AG04450 (cell line): ENCODE measurements at regions not wholly inside any gene's neighbourhood (a gene's known extent, or its start where the extent isn't known, plus 50 kb on each side); places are given as distances from the start of the nearest gene placed in this dataset.

Source experiments
- CTCF ChIA-PET: fragments of 300-600, 350-600 bp; formaldehyde crosslinking; extraction: SDS; loops from one replicate; lab custom pipeline; 2022; ENCODE audit warnings: antibody characterized with exemption, inconsistent platforms; lab: Charles Lee
- POLR2A ChIA-PET: fragments of 350-600 bp; formaldehyde crosslinking; extraction: SDS; loops from one replicate; lab custom pipeline; 2021; ENCODE audit warnings: antibody characterized with exemption, inconsistent platforms; lab: Yijun Ruan, JAX
- DNase-seq: peaks from one replicate; pipeline ENCODE4 v3.0.0-alpha.2; 2011; ENCODE audit warnings: low read depth, low spot score
- H3K27ac ChIP-seq: one replicate; pipeline ENCODE4 v1.5.1; 2012; ENCODE audit warnings: low read depth, low read length, control low read depth
- H3K27me3 ChIP-seq: one replicate; pipeline ENCODE4 v1.6.0; 2012; ENCODE audit warnings: low read length; ENCODE audit not compliant: control insufficient read depth, insufficient read depth
- H3K4me3 ChIP-seq: 2 replicates; pipeline ENCODE4 v1.5.1; 2011; ENCODE audit warnings: mild to moderate bottlenecking, low read depth, low read length, control low read depth
- H3K9me3 ChIP-seq: 2 replicates; pipeline ENCODE4 v1.5.1; 2012; ENCODE audit warnings: low read length; ENCODE audit not compliant: control insufficient read depth, insufficient read depth
- TF ChIP-seq, protein P1 (sequence below): IDR thresholded peaks from 2 replicates; pipeline ENCODE4 v1.5.1; 2011; ENCODE audit warnings: low read depth, low read length, control low read depth, inconsistent platforms

DNA sequence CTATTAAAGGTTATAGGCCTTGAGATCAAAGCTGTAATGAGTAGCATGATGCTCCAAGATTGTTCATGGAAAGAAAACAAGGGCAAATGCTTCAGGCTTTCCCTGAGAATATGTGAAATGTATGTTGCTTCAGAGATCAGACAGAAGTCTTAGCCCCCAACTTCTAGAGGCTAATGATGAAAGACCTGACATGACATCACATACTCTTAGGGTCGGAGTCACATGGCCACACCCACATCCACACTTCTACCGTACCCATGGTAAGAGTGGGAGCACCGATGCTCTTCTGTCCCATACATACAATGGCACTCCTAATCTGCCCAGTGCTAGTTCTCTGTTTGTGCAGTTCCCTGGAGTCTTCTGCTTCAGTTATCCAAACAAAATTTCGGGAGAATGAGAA lies 111.9 kb upstream of the ACSL4 start:
- no peaks in the 10 kb centered on the region for H3K27me3 ChIP-seq
- POLR2A ChIA-PET: no interaction called here
- H3K9me3 ChIP-seq: no peaks in the 10 kb centered on the region
- no peak overlapping the region for H3K27ac ChIP-seq
- TF ChIP-seq, protein P1, sequence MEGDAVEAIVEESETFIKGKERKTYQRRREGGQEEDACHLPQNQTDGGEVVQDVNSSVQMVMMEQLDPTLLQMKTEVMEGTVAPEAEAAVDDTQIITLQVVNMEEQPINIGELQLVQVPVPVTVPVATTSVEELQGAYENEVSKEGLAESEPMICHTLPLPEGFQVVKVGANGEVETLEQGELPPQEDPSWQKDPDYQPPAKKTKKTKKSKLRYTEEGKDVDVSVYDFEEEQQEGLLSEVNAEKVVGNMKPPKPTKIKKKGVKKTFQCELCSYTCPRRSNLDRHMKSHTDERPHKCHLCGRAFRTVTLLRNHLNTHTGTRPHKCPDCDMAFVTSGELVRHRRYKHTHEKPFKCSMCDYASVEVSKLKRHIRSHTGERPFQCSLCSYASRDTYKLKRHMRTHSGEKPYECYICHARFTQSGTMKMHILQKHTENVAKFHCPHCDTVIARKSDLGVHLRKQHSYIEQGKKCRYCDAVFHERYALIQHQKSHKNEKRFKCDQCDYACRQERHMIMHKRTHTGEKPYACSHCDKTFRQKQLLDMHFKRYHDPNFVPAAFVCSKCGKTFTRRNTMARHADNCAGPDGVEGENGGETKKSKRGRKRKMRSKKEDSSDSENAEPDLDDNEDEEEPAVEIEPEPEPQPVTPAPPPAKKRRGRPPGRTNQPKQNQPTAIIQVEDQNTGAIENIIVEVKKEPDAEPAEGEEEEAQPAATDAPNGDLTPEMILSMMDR: no peak
- no peak for DNase-seq
- CTCF ChIA-PET: interaction anchor here (2.5 kb wide), 1 partner anchor 11 kb away, joined by 12 read pairs; no protein-coding TSS in a partner anchor
- H3K4me3 ChIP-seq: no peak overlapping the region

DNA sequence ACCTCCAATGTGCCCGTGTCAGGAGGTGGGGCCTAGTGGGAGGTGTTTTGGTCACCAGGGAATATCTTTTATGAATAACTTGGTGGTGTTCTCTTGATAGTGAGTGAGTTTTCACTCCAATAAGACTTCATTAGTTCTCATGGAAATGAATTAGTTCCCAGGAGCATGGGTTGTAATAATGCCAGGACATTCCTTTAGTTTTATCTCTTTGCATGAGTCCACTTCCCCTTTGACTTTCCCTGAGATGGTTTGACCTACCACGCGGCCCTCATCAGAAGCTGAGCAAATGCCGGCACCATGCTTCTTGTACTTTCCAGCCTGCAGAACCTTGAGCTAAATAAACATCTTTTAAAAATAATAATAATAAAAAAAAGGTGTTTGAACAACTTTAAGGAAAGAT lies 112.9 kb upstream of the ACSL4 start:
- TF ChIP-seq, protein P1: no peak
- ChIA-PET POLR2A (no interaction called here), CTCF (interaction anchor here (2.5 kb wide), 1 partner anchor 10 kb away, joined by 12 read pairs; no protein-coding TSS in a partner anchor)
- Histone ChIP-seq H3K4me3 (no peak overlapping the region), H3K9me3 (no peaks in the 10 kb centered on the region), H3K27me3 (no peaks in the 10 kb centered on the region), H3K27ac (no peak overlapping the region)
- no peak for DNase-seq

DNA sequence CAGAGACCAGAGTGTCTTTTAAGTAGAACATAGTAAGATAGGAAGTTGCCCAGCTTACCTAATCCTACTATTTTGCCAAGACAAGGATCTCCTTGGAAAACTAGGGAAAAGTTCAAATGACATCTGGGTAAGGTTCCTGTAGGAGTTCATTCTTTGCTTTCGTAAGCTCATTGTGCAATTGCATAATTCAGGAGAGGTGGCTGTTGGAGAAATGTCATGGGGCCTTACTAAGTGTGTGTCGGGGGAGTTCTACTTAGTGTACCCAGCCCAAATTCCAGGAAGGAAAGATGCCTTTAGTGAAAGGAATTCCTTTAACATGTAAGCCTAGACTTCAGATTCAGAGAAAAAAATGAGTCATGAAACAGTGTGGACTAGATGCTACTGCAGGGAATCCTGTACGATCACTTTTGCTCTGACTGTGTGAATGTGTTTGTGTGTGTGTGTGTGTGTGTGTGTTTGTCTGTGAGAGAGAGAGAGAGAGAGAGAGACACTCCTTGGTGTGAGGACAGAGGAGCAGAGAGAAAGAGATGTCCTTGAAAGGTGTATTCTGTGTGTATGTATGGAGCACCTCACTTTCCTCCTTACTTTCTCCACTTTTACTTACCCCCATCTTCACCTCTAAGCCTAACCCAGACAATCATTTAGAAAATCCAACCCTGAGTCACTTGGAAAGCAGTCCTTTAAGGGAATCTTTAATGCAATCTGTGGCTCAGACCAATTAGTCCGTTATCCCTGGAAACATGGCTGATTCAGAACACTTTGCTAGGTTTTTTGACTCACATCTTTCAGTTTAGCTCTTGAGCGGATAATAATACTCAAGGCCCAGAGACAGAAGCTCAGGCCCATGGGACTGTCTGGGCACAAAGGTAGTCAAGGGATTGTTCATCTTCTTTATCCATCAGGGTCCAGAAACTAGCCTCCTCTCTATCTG lies 114.5 kb upstream of the ACSL4 start:
- Histone ChIP-seq H3K9me3 (no peaks in the 10 kb centered on the region), H3K4me3 (no peak overlapping the region), H3K27ac (peak overlapping the region; percentile 84), H3K27me3 (no peaks in the 10 kb centered on the region)
- ChIA-PET CTCF (interaction anchor here (1.2 to 2.5 kb wide), 3 partner anchors 9 to 43 kb away, joined by 5 to 12 read pairs (median 12); no protein-coding TSS in a partner anchor), POLR2A (interaction anchor here (0.7 to 1.1 kb wide), 2 partner anchors 17 to 20 kb away, joined by 4 to 7 read pairs; no protein-coding TSS in a partner anchor)
- DNase-seq: peak; percentile 62
- TF ChIP-seq, protein P1: no peak

DNA sequence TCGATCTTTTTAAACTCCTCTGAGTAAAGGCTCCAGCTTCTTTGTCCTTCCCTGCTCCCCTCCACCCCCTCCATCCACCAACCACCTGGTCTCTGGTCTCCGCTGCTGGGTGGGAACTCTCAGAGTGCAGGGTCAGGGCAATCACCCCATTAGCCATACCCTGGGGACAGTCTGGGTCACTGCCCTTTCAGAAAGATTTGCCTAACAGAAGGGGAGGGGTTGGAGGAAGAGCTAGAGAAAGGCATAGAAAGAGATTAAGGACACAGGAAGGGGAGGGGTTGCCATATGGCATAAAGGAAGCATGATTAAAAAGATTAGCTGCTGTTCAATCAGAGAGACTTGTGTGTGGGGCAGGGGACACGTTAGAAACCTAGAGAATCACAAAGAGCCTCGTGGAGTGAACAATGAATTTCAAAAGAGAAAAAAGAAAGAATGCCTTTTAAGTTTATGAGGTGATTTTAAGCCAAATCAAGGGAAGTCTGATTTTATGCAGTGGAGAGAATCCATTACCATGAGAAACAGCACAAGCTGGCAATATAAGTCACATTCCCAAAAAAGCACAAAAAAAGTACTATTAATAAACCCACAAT lies 115.5 kb upstream of the ACSL4 start:
- Histone ChIP-seq H3K27ac (peak overlapping the region; percentile 84), H3K27me3 (no peaks in the 10 kb centered on the region), H3K4me3 (no peak overlapping the region), H3K9me3 (no peaks in the 10 kb centered on the region; the same call in 1 of the 2 replicates)
- ChIA-PET CTCF (interaction anchor here (1.2 to 2.0 kb wide), 2 partner anchors 9 to 42 kb away, joined by 5 to 12 read pairs; no protein-coding TSS in a partner anchor), POLR2A (interaction anchor here (0.9 kb wide), 1 partner anchor 21 kb away, joined by 3 read pairs; no protein-coding TSS in a partner anchor)
- TF ChIP-seq, protein P1: no peak
- no peak for DNase-seq
